HFF-Myc (cell line): ENCODE measurements at regions not wholly inside any gene's neighbourhood (a gene's known extent, or its start where the extent isn't known, plus 50 kb on each side); places are given as distances from the start of the nearest gene placed in this dataset.
"Not testable (repeated sequence)": the region's sequence is repeated elsewhere in the genome, so short reads cannot be mapped to it uniquely, and the experiment has no call there.

Source experiments
- DNase-seq: peaks from one replicate; pipeline ENCODE4 v3.0.0-alpha.2; 2011; ENCODE audit warnings: low read depth; ENCODE audit errors: extremely low read depth
- H3K4me3 ChIP-seq: replicated peaks from 2 replicates; pipeline ENCODE4 v1.5.1; 2011; ENCODE audit warnings: low read depth, mild to moderate bottlenecking, control low read depth, low read length
- CTCF ChIP-seq: IDR thresholded peaks from 2 replicates; pipeline ENCODE4 v1.5.1; 2012; ENCODE audit warnings: mild to moderate bottlenecking, low read depth, low read length, control low read depth; ENCODE audit errors: missing control alignments

DNA sequence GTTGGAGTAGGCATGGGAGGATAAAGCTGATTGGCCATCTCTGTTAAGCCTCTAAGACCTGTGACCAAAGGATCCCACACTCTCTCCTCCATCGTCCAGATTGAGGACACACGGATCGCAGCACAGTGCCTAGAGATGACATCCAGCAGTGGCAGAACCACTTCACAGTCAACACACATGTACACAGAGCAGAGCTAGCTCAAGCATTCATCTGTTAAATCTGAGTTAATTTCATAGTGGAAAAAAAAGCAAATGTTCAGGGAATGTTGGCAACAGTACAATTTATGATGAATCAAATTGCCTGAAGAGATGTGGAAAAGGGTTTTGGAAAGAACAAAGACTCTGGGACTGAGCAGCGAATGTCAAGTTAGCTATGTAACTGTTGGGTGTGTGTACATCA, 108.1 kb upstream of the PLAAT1 start:
- DNase-seq: no peak
- no peak overlapping the region for H3K4me3 ChIP-seq
- no peak for TF ChIP-seq CTCF

- no peak for TF ChIP-seq CTCF
Observed at GRCh38 chr3:193134856-193135255, 106.2 kb upstream of the PLAAT1 start.

DNA sequence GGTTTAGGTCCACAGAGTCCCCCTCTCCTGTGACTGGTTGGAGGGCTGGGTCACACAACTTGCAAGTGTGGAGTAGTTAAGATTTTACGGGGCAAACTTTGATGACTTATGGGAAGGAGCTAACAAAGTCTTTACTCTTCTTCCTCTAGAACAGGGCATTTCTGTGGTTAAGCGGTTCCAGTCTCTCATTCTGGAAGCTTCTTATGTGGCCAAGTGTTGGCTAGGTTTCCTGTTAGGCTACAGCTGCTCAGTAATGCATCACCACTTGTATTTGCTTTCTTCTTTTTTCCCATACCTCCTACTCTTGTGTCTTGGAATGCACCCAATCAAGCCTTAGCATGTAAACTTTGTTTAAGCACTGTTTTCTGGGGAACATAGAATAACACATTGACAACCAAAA, 100.6 kb upstream of the PLAAT1 start:
- no peak for DNase-seq
- no peak for TF ChIP-seq CTCF
- no peak overlapping the region for H3K4me3 ChIP-seq

More at GRCh38 chr3:193134856-193135255, 106.2 kb upstream of the PLAAT1 start:
- peak; percentile 31 for DNase-seq
- no peak overlapping the region for H3K4me3 ChIP-seq

DNA sequence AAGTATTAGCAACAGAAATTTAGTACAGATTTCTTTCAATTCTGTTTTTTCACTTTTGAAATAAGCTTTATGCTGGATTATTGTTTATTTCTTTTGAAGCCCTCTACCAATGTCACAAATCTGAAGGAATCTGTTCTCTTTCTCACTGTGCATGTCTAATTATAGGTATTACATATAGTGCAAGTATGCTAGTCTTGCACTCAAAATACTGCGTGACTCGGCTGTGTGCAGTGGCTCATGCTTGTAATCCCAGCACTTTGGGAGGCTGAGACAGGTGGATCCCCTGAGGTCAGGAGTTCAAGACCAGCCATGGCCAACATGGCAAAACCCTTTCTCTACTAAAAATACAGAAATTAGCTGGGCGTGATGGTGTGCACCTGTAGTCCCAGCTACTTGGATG, 95.8 kb upstream of the PLAAT1 start:
- no peak for DNase-seq
- no peak for TF ChIP-seq CTCF
- no peak overlapping the region for H3K4me3 ChIP-seq

DNA sequence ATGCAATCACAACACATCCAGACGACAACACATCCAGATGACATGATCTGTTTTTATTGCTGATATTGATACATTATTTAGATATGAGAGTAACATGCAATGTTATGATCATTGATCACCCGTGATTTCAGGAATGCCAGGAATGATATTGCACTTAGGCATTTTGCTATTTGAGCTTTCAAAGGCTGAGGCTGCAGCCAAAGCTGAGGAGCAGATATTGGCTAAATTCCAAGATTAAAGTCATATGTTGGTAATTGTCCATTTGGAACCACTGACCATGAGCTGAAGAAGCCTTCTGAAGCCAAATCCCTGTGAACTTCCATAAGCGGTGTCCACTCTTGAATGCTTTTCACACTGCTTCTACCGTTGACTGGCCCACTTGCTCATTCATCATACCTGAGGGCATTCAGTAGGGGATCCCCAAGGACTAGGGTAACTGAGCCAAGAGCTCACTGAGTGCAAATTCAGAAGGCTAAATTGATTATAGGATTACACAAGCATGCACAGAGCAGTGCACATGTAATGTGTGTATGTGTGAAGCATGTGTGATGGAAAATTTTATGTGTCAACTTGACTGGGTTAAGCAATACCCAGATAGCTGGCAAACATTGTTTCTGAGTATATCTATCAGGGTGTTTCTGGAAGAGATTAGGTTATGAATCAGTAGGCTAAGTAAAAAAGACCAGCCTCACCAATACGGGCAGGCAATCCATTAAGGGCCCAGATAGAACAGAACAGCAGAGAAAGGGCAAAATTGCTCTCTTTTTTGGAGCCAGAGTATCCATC, 92.1 kb upstream of the PLAAT1 start:
- TF ChIP-seq CTCF: no peak
- H3K4me3 ChIP-seq: no peak overlapping the region
- DNase-seq: no peak

GRCh38 chr3:193149998-193150397, 91.0 kb upstream of the PLAAT1 start:
- DNase-seq: no peak
- TF ChIP-seq CTCF: no peak
- no peak overlapping the region for H3K4me3 ChIP-seq

- DNase-seq, H3K4me3 ChIP-seq: not testable (repeated sequence)
Observed at GRCh38 chr3:193155044-193155781, 85.8 kb upstream of the PLAAT1 start.
